IMR-90 (cell line): ENCODE measurements at regions not wholly inside any gene's neighbourhood (a gene's known extent, or its start where the extent isn't known, plus 50 kb on each side); places are given as distances from the start of the nearest gene placed in this dataset.

ENCODE experiments used
- POLR2A ChIP-seq: IDR thresholded peaks from 2 replicates; pipeline ENCODE4 v1.6.1; 2012; ENCODE audit warnings: mild to moderate bottlenecking, low read depth, low read length

- no peak for TF ChIP-seq POLR2A
These were observed 49.6 kb upstream of the PAIP2B start (continued) for GRCh38 chr2:71276311-71277146.
